GM12878 (cell line): ENCODE measurements at regions not wholly inside any gene's neighbourhood (a gene's known extent, or its start where the extent isn't known, plus 50 kb on each side); places are given as distances from the start of the nearest gene placed in this dataset.
"Not testable (repeated sequence)": the region's sequence is repeated elsewhere in the genome, so short reads cannot be mapped to it uniquely, and the experiment has no call there.

ENCODE experiments used
- ATAC-seq: fragments of 200-7000 bp; cut with Tn5 transposase; 3 replicates; pipeline ENCODE4 v1.9.1; 2020; ENCODE audit warnings: mild to moderate bottlenecking, moderate library complexity
- BruUV-seq: library from RNA; stranded (reverse); fragments of 400-500 nt; replicated peaks from 2 replicates; lab custom pipeline; 2021; lab: Mats Ljungman, UMichigan
- CTCF ChIA-PET: fragments of 300-600 bp; sonication (Branson Sonifier 250); formaldehyde crosslinking; extraction: SDS; loops from one replicate; lab custom pipeline; 2021; ENCODE audit warnings: inconsistent platforms; lab: Yijun Ruan, JAX
- POLR2A ChIA-PET: fragments of 350-600 bp; formaldehyde crosslinking; extraction: SDS; loops from one replicate; lab custom pipeline; 2021; ENCODE audit warnings: inconsistent platforms; lab: Charles Lee
- RAD21 ChIA-PET: fragments of 300-600 bp; sonication (Branson Sonifier 250); formaldehyde crosslinking; loops from one replicate; lab custom pipeline; 2023; ENCODE audit warnings: antibody characterized with exemption; ENCODE audit not compliant: unreplicated experiment; lab: Charles Lee
- SMC1A ChIA-PET: fragments of 300-600 bp; sonication (Branson Sonifier 250); formaldehyde crosslinking; loops from one replicate; lab custom pipeline; 2023; ENCODE audit not compliant: unreplicated experiment, uncharacterized antibody; lab: Charles Lee
- DNase-seq: peaks from one replicate; pipeline ENCODE4 v3.0.0-alpha.2; 2011; ENCODE audit warnings: low read depth, low spot score
- FAIRE-seq: peaks from 3 replicates; lab custom pipeline; 2011; peaks lifted over from hg19 to GRCh38; lab: Jason Lieb, UNC
- H2AFZ ChIP-seq: 2 replicates; pipeline ENCODE4 v1.6.0; 2011; ENCODE audit warnings: low read depth, low read length, control low read depth; ENCODE audit not compliant: control insufficient read depth
- H3K27ac ChIP-seq: 2 replicates; pipeline ENCODE4 v1.5.1; 2011; ENCODE audit warnings: control low read depth; ENCODE audit not compliant: control insufficient read depth, insufficient read depth
- H3K27me3 ChIP-seq, 2 experiments: replicated peaks in 1 of 2; 2 replicates each; pipeline versions ENCODE4 v1.6.0 to v1.6.1; 2011; ENCODE audit warnings: low read length in 1 of 2; ENCODE audit not compliant: control insufficient read depth in 2 of 2, insufficient read depth in 2 of 2
- H3K36me3 ChIP-seq, 2 experiments: 2 replicates each; pipeline ENCODE4 v1.5.1; 2011; ENCODE audit warnings: low read length in 1 of 2; ENCODE audit not compliant: control insufficient read depth in 2 of 2, insufficient read depth in 2 of 2
- H3K4me1 ChIP-seq: 2 replicates; pipeline ENCODE4 v1.6.1; 2011; ENCODE audit warnings: mild to moderate bottlenecking, low read length, moderate library complexity, mixed read lengths; ENCODE audit not compliant: control insufficient read depth, insufficient read depth
- H3K4me2 ChIP-seq: 2 replicates; pipeline ENCODE4 v1.6.0; 2011; ENCODE audit warnings: control low read depth; ENCODE audit not compliant: control insufficient read depth, insufficient read depth
- H3K4me3 ChIP-seq: fragments of 200-600 bp; sonication (generic); 2 replicates; pipeline ENCODE4 v1.5.1; 2016
- H3K79me2 ChIP-seq: 2 replicates; pipeline ENCODE4 v1.6.0; 2011; ENCODE audit warnings: low read length; ENCODE audit not compliant: control insufficient read depth, insufficient read depth
- H3K9ac ChIP-seq: 2 replicates; pipeline ENCODE4 v1.8.0; 2011; ENCODE audit warnings: low read length, control low read depth, mixed read lengths; ENCODE audit not compliant: control insufficient read depth, insufficient read depth
- H3K9me3 ChIP-seq: replicated peaks from 3 replicates; pipeline ENCODE4 v1.5.1; 2011; ENCODE audit warnings: mild to moderate bottlenecking, low read length; ENCODE audit not compliant: control insufficient read depth, insufficient read depth
- H4K20me1 ChIP-seq: 2 replicates; pipeline ENCODE4 v1.6.0; 2011; ENCODE audit not compliant: control insufficient read depth, insufficient read depth
- BCL3 ChIP-seq: IDR thresholded peaks from 2 replicates; pipeline ENCODE4 v1.6.1; 2011; ENCODE audit warnings: borderline replicate concordance, low read depth, mild to moderate bottlenecking, moderate library complexity, low read length; ENCODE audit not compliant: insufficient read depth, poor library complexity, severe bottlenecking
- HDGF ChIP-seq: fragments of 450-650 bp; IDR thresholded peaks from 2 replicates; pipeline ENCODE4 v1.6.1; 2016; ENCODE audit warnings: antibody characterized with exemption
- MLLT1 ChIP-seq: fragments of 450-650 bp; IDR thresholded peaks from 2 replicates; pipeline ENCODE4 v1.6.1; 2016; ENCODE audit warnings: mild to moderate bottlenecking
- NBN ChIP-seq: fragments of 450-650 bp; IDR thresholded peaks from 2 replicates; pipeline ENCODE4 v1.6.1; 2016
- PBX3 ChIP-seq: IDR thresholded peaks from 2 replicates; pipeline ENCODE4 v1.6.1; 2011; ENCODE audit warnings: mild to moderate bottlenecking, low read depth, low read length, moderate library complexity; ENCODE audit not compliant: insufficient replicate concordance
- POLR2A ChIP-seq: IDR thresholded peaks from 2 replicates; pipeline ENCODE4 v1.6.1; 2011; ENCODE audit warnings: low read depth, mild to moderate bottlenecking, low read length
- POLR2AphosphoS5 ChIP-seq: IDR thresholded peaks from 2 replicates; pipeline ENCODE4 v1.6.1; 2011; ENCODE audit warnings: mild to moderate bottlenecking, low read length, inconsistent platforms
- WGBS: methylation state at CpG from one replicate; pipeline ENCODE4 v1.1.6; 2016; ENCODE audit warnings: low lambda C conversion rate; ENCODE audit not compliant: insufficient replicate concordance, insufficient coverage; ENCODE audit errors: missing lambda C conversion rate; 5-methylcytosine and 5-hydroxymethylcytosine counted together
- in situ Hi-C: fragments of 300-500 bp; cut with MboI; formaldehyde crosslinking; loops from 9 replicates; pipeline ENCODE4 v1.14.3; 2018; ENCODE audit warnings: mixed read lengths
- intact Hi-C: fragments of 100-400 bp; cut with micrococcal nuclease; formaldehyde crosslinking; loops from one replicate; pipeline ENCODE4 v1.14.2; 2022; ENCODE audit not compliant: unreplicated experiment

GRCh38 chr14:105697955-105698354 is 171.6 kb downstream of the TMEM121 start:
- ATAC-seq, DNase-seq, H3K36me3 ChIP-seq, FAIRE-seq, RAD21 ChIA-PET, H3K9me3 ChIP-seq, intact Hi-C loops, BruUV-seq, CTCF ChIA-PET, H3K4me3 ChIP-seq, H2AFZ ChIP-seq, SMC1A ChIA-PET, H3K27me3 ChIP-seq, POLR2A ChIA-PET, in situ Hi-C loops, H3K9ac ChIP-seq, H4K20me1 ChIP-seq, H3K4me2 ChIP-seq: not testable (repeated sequence)
- WGBS: 64% methylated on average over 4 of the region's 5 CpGs
- Histone ChIP-seq H3K79me2 (peaks cover 42% of the 10 kb centered on the region), H3K27ac (peak overlapping the region; percentile 83), H3K4me1 (peaks cover 54% of the 10 kb centered on the region)
- peak; percentile 70 for TF ChIP-seq BCL3
- peak; percentile 16 for TF ChIP-seq PBX3
- peak; percentile 96 for TF ChIP-seq HDGF
- peak; percentile 31; the same call in 1 of the 2 replicates for TF ChIP-seq POLR2AphosphoS5
- peak; percentile 88 for TF ChIP-seq MLLT1
- peak; percentile 50 for TF ChIP-seq POLR2A
- 0 out of 2 replicates have a peak, but pooled peaks have one; percentile 44 for TF ChIP-seq NBN

- DNase-seq, H2AFZ ChIP-seq, H3K4me2 ChIP-seq, SMC1A ChIA-PET, CTCF ChIA-PET, POLR2A ChIA-PET, BruUV-seq, H3K4me3 ChIP-seq, FAIRE-seq, H4K20me1 ChIP-seq, RAD21 ChIA-PET, intact Hi-C loops, H3K27me3 ChIP-seq, H3K9me3 ChIP-seq, H3K36me3 ChIP-seq, in situ Hi-C loops: not testable (repeated sequence)
- H3K4me1 ChIP-seq: peaks cover 50% of the 10 kb centered on the region
- H3K79me2 ChIP-seq: peaks cover 38% of the 10 kb centered on the region
- 0 out of 2 replicates have a peak overlapping the region, but pooled peaks have one; percentile 29 for H3K9ac ChIP-seq
- peak overlapping the region; percentile 73; the same call in 1 of the 2 replicates for H3K27ac ChIP-seq
- WGBS: 12% methylated on average over 14 of the region's 27 CpGs
- ATAC-seq: peak; percentile 19
Measured at GRCh38 chr14:105698940-105699556, 172.7 kb downstream of the TMEM121 start.
